VCaP (cell line): ENCODE measurements at regions not wholly inside any gene's neighbourhood (a gene's known extent, or its start where the extent isn't known, plus 50 kb on each side); places are given as distances from the start of the nearest gene placed in this dataset.

ENCODE experiments used
- H3K27ac ChIP-seq: fragments of 450-650 bp; 2 replicates; pipeline ENCODE4 v1.5.1; 2017
- CTCF ChIP-seq: fragments of 450-650 bp; conservative IDR thresholded peaks from 2 replicates; pipeline ENCODE4 v1.5.1; 2017; ENCODE audit warnings: mild to moderate bottlenecking, moderate library complexity

GRCh38 chr2:180481998-180482397 is 474.9 kb upstream of the CWC22 start:
- no peak for TF ChIP-seq CTCF
- H3K27ac ChIP-seq: no peak overlapping the region

GRCh38 chr2:180478883-180479282 is 471.8 kb upstream of the CWC22 start:
- no peak overlapping the region for H3K27ac ChIP-seq
- no peak for TF ChIP-seq CTCF

- no peak for TF ChIP-seq CTCF
These were observed 467.6 kb upstream of the CWC22 start for GRCh38 chr2:180474716-180475115.

GRCh38 chr2:180473456-180473855 is 466.4 kb upstream of the CWC22 start:
- no peak overlapping the region for H3K27ac ChIP-seq
- no peak for TF ChIP-seq CTCF

More at GRCh38 chr2:180474716-180475115, 467.6 kb upstream of the CWC22 start:
- no peak overlapping the region for H3K27ac ChIP-seq

GRCh38 chr2:180472133-180472532 is 465.0 kb upstream of the CWC22 start:
- no peak for TF ChIP-seq CTCF
- no peak overlapping the region for H3K27ac ChIP-seq

- TF ChIP-seq CTCF: no peak
- no peak overlapping the region for H3K27ac ChIP-seq
These were observed 456.5 kb upstream of the CWC22 start for GRCh38 chr2:180463608-180464007.

- TF ChIP-seq CTCF: no peak
- no peak overlapping the region for H3K27ac ChIP-seq
These were observed 454.7 kb upstream of the CWC22 start for GRCh38 chr2:180461761-180462160.

GRCh38 chr2:180456801-180457200 is 449.7 kb upstream of the CWC22 start:
- no peak for TF ChIP-seq CTCF

More at GRCh38 chr2:180456801-180457200, 449.7 kb upstream of the CWC22 start:
- no peak overlapping the region for H3K27ac ChIP-seq
